Vagina (tissue), 2 donors: ENCODE measurements at regions not wholly inside any gene's neighbourhood (a gene's known extent, or its start where the extent isn't known, plus 50 kb on each side); places are given as distances from the start of the nearest gene placed in this dataset.

Experiments used
- CTCF ChIP-seq, 3 experiments: fragments of 450-650 bp in 2 of 3; fragments of 200-600 bp in 1 of 3; sonication (generic) in 1 of 3; IDR thresholded peaks; one replicate each; pipeline ENCODE4 v1.5.1; 2017 to 2019; ENCODE audit warnings: antibody characterized with exemption in 3 of 3, mild to moderate bottlenecking in 2 of 3, moderate library complexity in 2 of 3
- POLR2A ChIP-seq, 2 donors: fragments of 450-650 bp; IDR thresholded peaks; one replicate each; pipeline ENCODE4 v1.6.1; 2017; ENCODE audit warnings: antibody characterized with exemption in 2 of 2, mild to moderate bottlenecking in 2 of 2, moderate library complexity in 2 of 2
- POLR2AphosphoS5 ChIP-seq, 2 donors: sonication (generic); formaldehyde crosslinking; IDR thresholded peaks; one replicate each; pipeline ENCODE4 v1.9.0; 2017; ENCODE audit warnings: antibody characterized with exemption in 2 of 2, mild to moderate bottlenecking in 2 of 2, low read depth in 1 of 2; ENCODE audit not compliant: insufficient read depth in 1 of 2

GRCh38 chr21:26717146-26717739, 128.0 kb downstream of the ADAMTS1 start:
- TF ChIP-seq POLR2A (IDR thresholded peaks at IDR 0.05) (no peak), CTCF (IDR thresholded peaks at IDR 0.05) (peak in 2 of 3 experiments; percentile 57 to 63), POLR2AphosphoS5 (IDR thresholded peaks at IDR 0.05; ENCODE audit: insufficient read depth in 1 of 2, low read depth in 1 of 2) (no peak)
